Keratinocyte (primary cell): ENCODE measurements at regions not wholly inside any gene's neighbourhood (a gene's known extent, or its start where the extent isn't known, plus 50 kb on each side); places are given as distances from the start of the nearest gene placed in this dataset.

Experiments
- EZH2 ChIP-seq: IDR thresholded peaks from one replicate; pipeline ENCODE4 v1.6.1; 2012; ENCODE audit warnings: inconsistent platforms, mild to moderate bottlenecking, low read length, moderate library complexity
- TF ChIP-seq, protein P1 (sequence below), 3 experiments: IDR thresholded peaks in 1 of 3; conservative IDR thresholded peaks in 1 of 3; optimal IDR thresholded peaks in 1 of 3; 2 replicates in 2 of 3; 3 replicates in 1 of 3; pipeline versions ENCODE3 to v1.5.1; 2011; ENCODE audit warnings: low read length in 3 of 3, mild to moderate bottlenecking in 3 of 3, moderate library complexity in 2 of 3, control low read depth in 1 of 3, inconsistent platforms in 1 of 3; ENCODE audit not compliant: insufficient read depth in 2 of 3; ENCODE audit errors: extremely low read depth in 1 of 3

DNA sequence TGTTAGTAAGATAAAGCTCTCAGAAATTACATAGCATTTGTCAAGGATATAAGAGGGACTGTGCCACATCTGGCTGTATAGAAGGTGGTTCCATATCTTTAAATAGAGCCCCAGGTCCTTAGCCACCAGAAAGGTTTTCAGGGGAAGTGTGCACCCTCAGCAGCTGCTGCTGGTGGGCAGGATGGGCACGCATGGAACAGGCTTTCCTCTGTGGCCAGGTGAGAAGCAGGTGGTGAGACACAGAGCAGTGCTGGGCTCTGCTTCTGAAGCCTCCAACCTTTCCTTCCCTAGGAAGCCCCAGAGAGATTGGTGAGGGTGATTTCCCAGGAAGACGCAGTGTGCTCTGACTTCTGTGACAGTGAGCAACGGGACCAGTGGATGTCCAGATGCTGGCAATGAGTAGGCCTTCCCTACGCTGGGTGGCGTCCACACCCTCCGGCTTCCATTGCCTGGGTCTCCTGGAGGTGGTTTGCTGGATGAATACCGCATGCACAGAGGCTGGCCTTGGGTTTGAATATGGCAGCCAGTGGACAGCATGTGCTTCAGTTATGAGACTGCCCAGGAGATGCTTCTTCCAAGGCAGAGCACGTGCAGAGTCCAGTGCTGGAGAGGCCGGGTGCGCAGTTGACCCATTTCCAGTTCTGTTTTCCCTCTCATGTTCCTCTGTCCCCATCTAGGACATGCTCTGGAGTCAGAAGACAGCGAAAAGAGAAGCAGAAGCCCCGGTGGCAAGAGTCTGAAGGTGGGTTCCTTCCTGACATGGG, 52.7 kb upstream of the POLG start:
- TF ChIP-seq, protein P1, sequence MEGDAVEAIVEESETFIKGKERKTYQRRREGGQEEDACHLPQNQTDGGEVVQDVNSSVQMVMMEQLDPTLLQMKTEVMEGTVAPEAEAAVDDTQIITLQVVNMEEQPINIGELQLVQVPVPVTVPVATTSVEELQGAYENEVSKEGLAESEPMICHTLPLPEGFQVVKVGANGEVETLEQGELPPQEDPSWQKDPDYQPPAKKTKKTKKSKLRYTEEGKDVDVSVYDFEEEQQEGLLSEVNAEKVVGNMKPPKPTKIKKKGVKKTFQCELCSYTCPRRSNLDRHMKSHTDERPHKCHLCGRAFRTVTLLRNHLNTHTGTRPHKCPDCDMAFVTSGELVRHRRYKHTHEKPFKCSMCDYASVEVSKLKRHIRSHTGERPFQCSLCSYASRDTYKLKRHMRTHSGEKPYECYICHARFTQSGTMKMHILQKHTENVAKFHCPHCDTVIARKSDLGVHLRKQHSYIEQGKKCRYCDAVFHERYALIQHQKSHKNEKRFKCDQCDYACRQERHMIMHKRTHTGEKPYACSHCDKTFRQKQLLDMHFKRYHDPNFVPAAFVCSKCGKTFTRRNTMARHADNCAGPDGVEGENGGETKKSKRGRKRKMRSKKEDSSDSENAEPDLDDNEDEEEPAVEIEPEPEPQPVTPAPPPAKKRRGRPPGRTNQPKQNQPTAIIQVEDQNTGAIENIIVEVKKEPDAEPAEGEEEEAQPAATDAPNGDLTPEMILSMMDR (optimal IDR thresholded peaks at IDR 0.05 in 1 of 3, IDR thresholded peaks at IDR 0.05 in 1 of 3, conservative IDR thresholded peaks at IDR 0.05 in 1 of 3; ENCODE audit: extremely low read depth in 1 of 3, insufficient read depth in 2 of 3, low read length in 3 of 3): no peak
- no peak for TF ChIP-seq EZH2
